ENCODE measurements at regions not wholly inside any gene's neighbourhood (a gene's known extent, or its start where the extent isn't known, plus 50 kb on each side); places are given as distances from the start of the nearest gene placed in this dataset.

DNA sequence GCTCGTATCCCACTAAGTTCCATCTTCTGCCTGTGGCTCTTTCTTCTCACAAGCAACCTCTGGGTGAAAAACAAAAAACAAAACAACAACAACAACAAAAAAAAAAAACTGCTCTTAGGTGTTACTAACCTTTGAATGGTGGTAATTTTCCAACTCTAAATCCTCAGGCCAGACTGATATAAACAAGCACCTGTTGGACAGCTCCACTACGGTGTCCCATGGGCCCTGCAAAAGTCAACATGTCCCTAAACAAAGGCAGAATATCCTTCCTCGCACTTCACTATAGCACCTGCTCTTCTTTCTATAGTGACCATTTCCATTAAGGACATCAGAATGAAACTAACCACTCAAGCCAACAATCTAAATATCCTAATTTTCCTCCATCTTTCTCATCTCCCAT, 54.6 kb upstream of the PARM1 start:
- DNase-seq = no peak

DNA sequence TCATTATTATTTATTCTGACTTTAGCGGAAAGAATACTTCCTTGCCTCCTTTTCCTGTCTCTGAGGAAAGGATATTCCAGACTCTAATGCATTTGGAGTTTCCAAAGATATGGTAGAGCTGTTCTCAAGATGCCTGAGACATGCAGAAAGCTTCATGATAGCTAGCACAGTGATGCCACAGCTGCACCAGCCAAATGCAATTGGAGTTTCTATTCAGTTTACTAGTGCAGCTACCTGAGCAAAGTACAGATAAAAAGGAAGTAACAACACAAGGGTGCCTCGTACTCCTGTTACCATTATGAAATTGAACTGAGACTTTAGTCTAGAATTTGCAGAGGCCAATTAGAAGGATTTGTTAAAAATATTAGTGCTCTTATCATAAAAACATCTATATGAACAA, 57.5 kb upstream of the PARM1 start:
- no peak for DNase-seq

DNA sequence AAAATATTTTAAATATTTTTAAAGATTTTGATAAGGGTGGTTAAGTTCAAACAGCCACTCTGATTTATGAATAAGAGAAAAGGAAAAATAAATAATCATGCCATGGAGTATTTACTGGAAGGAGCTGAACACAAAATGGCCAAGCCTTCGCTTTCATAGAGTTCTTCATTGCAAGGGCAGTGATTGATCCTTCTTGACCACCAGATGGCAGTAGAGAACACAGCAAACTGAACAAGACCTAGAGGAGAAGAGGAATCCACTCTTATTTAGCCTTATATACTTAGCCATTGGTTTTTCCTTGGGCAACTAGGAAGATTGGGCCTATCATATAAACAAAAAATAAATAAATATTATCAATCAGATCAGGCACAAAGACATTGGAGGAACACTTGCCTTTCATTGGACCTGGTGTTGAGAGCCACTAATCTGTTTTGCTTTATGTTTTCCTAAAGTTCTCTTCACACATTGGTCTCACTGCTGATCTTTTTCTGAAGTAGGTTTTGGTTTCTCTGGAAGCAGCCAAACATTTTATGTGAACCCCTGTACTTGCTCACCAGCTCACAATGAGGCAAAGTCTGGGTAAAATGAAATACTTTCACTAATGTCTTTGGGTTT, 58.1 kb upstream of the PARM1 start:
- DNase-seq = peak; percentile 2

DNA sequence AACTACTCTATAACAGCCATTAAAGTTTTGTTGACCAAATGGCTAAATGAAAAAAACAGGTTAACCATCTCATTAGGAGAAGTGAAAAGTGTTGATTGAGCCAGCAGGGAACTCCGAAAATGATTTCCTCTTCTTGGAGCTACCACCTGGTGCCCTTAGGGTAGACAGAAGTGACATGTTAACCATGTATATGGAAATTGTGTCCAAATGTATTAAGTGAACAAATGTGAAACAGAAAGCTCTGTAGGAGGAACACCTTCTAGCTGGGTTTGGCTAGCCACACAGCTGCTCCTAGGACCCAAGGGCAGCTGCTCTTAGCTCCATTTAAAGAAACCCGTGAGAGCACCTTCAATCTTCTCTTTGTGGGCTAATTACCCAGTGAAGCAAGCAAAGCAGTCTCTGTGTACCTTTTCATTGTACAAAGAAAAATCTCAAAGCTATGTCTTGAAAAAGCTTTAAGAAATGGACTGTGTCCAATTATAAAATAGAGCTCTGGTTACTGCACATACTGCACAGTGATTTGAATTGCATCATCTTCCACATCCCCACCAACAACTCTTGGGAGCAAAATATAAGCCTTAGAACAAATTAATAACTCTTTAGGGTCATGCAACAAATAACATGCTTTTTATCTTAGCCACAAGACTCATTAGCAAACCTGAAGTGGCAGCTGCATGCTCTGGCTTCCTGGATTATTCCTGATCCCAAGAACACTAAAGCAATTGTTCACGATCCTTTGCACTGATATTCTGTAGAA, 59.2 kb upstream of the PARM1 start:
- DNase-seq = no peak

DNA sequence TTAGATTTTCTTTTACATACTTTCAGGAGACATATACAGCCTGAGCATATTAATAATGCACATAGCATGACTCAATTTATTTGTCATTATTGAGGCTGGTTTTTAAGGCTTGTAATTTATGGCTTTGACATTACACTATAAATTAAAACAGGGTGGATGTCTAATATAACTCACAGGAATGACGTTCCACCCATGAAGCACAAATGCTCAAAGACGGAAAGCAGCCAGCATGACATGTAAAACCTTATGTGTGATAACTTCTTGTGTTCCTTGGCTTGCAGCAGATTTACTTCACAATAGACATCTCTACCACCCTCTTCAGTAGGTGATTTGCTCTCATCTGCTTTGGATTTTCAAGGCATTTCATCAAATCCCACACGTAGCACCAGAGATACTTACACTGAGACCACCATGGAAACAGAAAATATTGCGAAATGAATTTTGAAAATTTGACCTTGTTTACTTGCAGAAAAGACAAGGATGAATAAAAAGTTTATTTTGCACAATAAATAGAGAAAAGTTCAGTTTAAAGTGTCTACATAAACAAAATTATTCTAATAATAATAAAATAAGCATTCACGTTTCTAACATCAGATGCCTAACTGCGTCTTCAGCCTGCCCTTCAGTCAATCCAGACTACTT, 64.7 kb upstream of the BTC start:
- no peak for DNase-seq

DNA sequence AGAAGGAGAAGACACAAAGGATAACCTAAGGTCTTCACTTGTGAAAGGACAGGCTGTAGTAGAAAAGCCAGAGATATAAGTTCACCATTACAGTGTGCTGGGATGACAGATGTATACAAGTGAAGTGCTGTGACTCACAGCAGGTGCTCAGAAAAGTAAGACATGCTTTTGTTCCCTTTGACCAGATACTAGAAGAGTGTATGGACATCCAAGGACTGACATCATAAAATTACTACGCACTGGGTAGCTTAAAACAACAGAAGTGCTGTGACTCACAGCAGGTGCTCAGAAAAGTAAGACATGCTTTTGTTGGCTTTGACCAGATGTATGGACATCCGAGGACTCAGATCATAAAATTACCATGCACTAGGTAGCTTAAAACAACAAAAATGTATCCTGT, 61.6 kb upstream of the BTC start:
- no peak for DNase-seq

DNA sequence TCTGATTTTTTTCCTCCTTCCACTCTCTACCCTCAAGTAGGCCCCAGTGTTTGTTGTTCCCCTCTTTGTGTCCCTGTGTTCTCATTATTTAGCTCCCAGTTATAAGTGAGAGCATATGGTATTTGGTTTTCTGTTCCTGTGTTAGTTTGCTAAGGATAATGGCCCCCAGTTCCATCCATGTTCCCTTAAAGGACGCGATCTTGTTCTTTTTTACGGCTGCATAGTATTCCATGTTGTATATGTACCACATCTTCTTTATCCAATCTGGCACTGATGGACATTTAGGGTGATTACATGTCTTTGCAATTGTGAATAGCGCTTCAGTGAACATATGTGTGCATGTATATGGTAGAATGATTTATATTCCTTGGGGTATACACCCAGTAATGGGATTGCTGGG, 54.5 kb upstream of the BTC start:
- no peak for DNase-seq

DNA sequence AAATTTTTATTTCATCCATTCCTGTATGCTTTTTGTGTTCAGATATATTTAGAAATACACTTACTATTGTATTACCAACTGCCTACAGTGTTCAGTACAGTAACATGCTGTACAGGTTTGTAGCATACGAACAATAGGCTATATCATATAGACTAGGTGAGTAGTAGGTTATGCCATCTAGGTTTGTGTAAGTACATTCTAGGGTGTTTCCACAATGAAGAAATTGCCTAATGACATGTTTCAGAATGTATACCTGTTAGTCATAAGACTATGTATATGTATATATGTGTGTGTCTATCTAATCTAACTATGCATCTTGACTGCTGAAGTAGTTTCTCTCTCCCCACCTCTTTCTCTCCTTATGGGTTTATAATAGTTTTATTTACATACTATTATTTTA, 51.5 kb upstream of the BTC start:
- no peak for DNase-seq
